PFSK-1 (cell line): ENCODE measurements at regions not wholly inside any gene's neighbourhood (a gene's known extent, or its start where the extent isn't known, plus 50 kb on each side); places are given as distances from the start of the nearest gene placed in this dataset.

Source experiments
- FOXP2 ChIP-seq: optimal IDR thresholded peaks from 2 replicates; pipeline ENCODE3; 2011; ENCODE audit warnings: borderline replicate concordance, control low read depth, inconsistent platforms; ENCODE audit not compliant: insufficient read depth; ENCODE audit errors: extremely low read length, extremely low read depth
- POLR2AphosphoS5 ChIP-seq: IDR thresholded peaks from 2 replicates; pipeline ENCODE4 v1.6.1; 2012; ENCODE audit warnings: low read depth, mild to moderate bottlenecking, control low read depth, low read length, moderate library complexity
- REST ChIP-seq, 2 experiments: IDR thresholded peaks; 2 replicates each; pipeline versions ENCODE4 v1.6.1 to v1.8.0; 2011 to 2012; ENCODE audit warnings: low read depth in 2 of 2, low read length in 2 of 2, control low read depth in 1 of 2, inconsistent platforms in 1 of 2, mild to moderate bottlenecking in 1 of 2, moderate library complexity in 1 of 2; ENCODE audit not compliant: insufficient read depth in 1 of 2
- SIN3A ChIP-seq: IDR thresholded peaks from 2 replicates; pipeline ENCODE4 v1.6.1; 2012; ENCODE audit warnings: mild to moderate bottlenecking, low read length, moderate library complexity, borderline replicate concordance; ENCODE audit not compliant: insufficient read depth
- TAF1 ChIP-seq: IDR thresholded peaks from 2 replicates; pipeline ENCODE4 v1.6.1; 2012; ENCODE audit warnings: low read length, control low read depth, borderline replicate concordance; ENCODE audit not compliant: insufficient read depth

- TF ChIP-seq TAF1 (no peak), REST (IDR thresholded peaks at IDR 0.05; ENCODE audit: insufficient read depth in 1 of 2, low read depth in 2 of 2, low read length in 2 of 2) (no peak), POLR2AphosphoS5 (no peak), FOXP2 (no peak), SIN3A (no peak)
Observed at GRCh38 chr2:215594766-215595165, 158.9 kb upstream of the FN1 start.

- no peak for TF ChIP-seq REST (IDR thresholded peaks at IDR 0.05; ENCODE audit: insufficient read depth in 1 of 2, low read depth in 2 of 2, low read length in 2 of 2)
- TF ChIP-seq TAF1, result no peak
- TF ChIP-seq SIN3A, result no peak
- TF ChIP-seq FOXP2, result no peak
- TF ChIP-seq POLR2AphosphoS5, result no peak
Observed at GRCh38 chr2:215590010-215590745, 154.3 kb upstream of the FN1 start.

- TF ChIP-seq REST (IDR thresholded peaks at IDR 0.05; ENCODE audit: insufficient read depth in 1 of 2, low read depth in 2 of 2, low read length in 2 of 2), result no peak
- no peak for TF ChIP-seq POLR2AphosphoS5
- TF ChIP-seq TAF1, result no peak
- TF ChIP-seq FOXP2, result no peak
- TF ChIP-seq SIN3A, result no peak
Observed at GRCh38 chr2:215583881-215584280, 148.0 kb upstream of the FN1 start.

DNA sequence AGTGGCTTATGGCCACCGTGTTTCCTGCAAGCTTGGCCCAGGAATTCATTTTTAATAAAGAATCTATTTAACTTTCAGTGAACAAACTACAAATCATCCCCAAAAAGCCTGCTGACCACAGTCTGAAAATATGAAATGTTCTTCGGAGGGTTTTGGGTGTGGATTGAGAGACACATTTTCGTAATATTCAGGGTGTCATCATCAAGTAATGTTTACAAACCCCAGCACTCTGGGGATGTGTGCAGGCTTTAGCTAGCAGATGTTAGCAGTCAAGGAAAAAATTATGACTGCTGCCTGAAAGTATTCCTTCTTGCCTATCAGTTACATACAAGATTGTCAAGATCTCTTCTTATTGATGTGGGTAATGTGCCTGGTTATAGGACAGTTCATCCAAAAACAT lies 143.9 kb upstream of the FN1 start:
- TF ChIP-seq POLR2AphosphoS5 (no peak), SIN3A (no peak), TAF1 (no peak), FOXP2 (no peak), REST (IDR thresholded peaks at IDR 0.05; ENCODE audit: insufficient read depth in 1 of 2, low read depth in 2 of 2, low read length in 2 of 2) (no peak)

GRCh38 chr2:215577356-215577755 lies 141.5 kb upstream of the FN1 start:
- TF ChIP-seq POLR2AphosphoS5, result no peak
- TF ChIP-seq REST (IDR thresholded peaks at IDR 0.05; ENCODE audit: insufficient read depth in 1 of 2, low read depth in 2 of 2, low read length in 2 of 2), result no peak
- no peak for TF ChIP-seq FOXP2
- TF ChIP-seq TAF1, result no peak
- TF ChIP-seq SIN3A, result no peak
